MCF 10A (cell line): ENCODE measurements at regions not wholly inside any gene's neighbourhood (a gene's known extent, or its start where the extent isn't known, plus 50 kb on each side); places are given as distances from the start of the nearest gene placed in this dataset.

Source experiments
- BruUV-seq: library from RNA; stranded (reverse); fragments of 400-500 nt; replicated peaks from 2 replicates; lab custom pipeline; 2021; lab: Mats Ljungman, UMichigan
- CTCF ChIA-PET: fragments of 300-600 bp; sonication (Branson Sonifier 250); formaldehyde crosslinking; extraction: SDS; loops from one replicate; lab custom pipeline; 2021; ENCODE audit warnings: antibody characterized with exemption, inconsistent platforms; lab: Yijun Ruan, JAX
- POLR2A ChIA-PET: fragments of 300-600, 350-650 bp; sonication (Branson Sonifier 250); formaldehyde crosslinking; extraction: SDS; loops from one replicate; lab custom pipeline; 2020; ENCODE audit warnings: antibody characterized with exemption, inconsistent platforms; lab: Yijun Ruan, JAX
- DNase-seq: peaks from one replicate; pipeline ENCODE4 v3.0.0-alpha.2; 2018; ENCODE audit not compliant: unreplicated experiment
- H3K27ac Mint-ChIP-seq: one replicate; pipeline ENCODE4 v1.8.0; 2022; ENCODE audit warnings: mild to moderate bottlenecking, low read depth, mixed read lengths; ENCODE audit not compliant: unreplicated experiment
- H3K27me3 Mint-ChIP-seq: one replicate; pipeline ENCODE4 v1.8.0; 2022; ENCODE audit warnings: mixed read lengths; ENCODE audit not compliant: insufficient read depth, unreplicated experiment
- H3K36me3 Mint-ChIP-seq: one replicate; pipeline ENCODE4 v1.8.0; 2022; ENCODE audit warnings: mild to moderate bottlenecking, moderate library complexity, mixed read lengths; ENCODE audit not compliant: insufficient read depth, unreplicated experiment
- H3K4me1 Mint-ChIP-seq: one replicate; pipeline ENCODE4 v1.8.0; 2022; ENCODE audit warnings: mixed read lengths; ENCODE audit not compliant: insufficient read depth, unreplicated experiment
- H3K4me3 Mint-ChIP-seq: one replicate; pipeline ENCODE4 v1.8.0; 2022; ENCODE audit warnings: mild to moderate bottlenecking, moderate library complexity, mixed read lengths; ENCODE audit not compliant: unreplicated experiment
- H3K9me3 Mint-ChIP-seq: one replicate; pipeline ENCODE4 v1.8.0; 2022; ENCODE audit warnings: mixed read lengths; ENCODE audit not compliant: unreplicated experiment
- CTCF ChIP-seq: fragments of 200-600 bp; IDR thresholded peaks from one replicate; pipeline ENCODE4 v1.8.0; 2022; ENCODE audit warnings: antibody characterized with exemption, mild to moderate bottlenecking; ENCODE audit not compliant: unreplicated experiment
- intact Hi-C: fragments of 100-400 bp; cut with micrococcal nuclease; formaldehyde crosslinking; loops from 2 replicates; pipeline ENCODE4 v1.14.1; 2022

GRCh38 chr2:217740178-217740577 lies 262.6 kb downstream of the TNS1 start:
- ChIA-PET CTCF (interaction anchor here (0.6 to 1.0 kb wide), 2 partner anchors 29 to 147 kb away, joined by 3 read pairs; no protein-coding TSS in a partner anchor), POLR2A (interaction anchor here (0.7 to 1.0 kb wide), 3 partner anchors 22 to 243 kb away, joined by 3 to 5 read pairs (median 3); no protein-coding TSS in a partner anchor)
- Mint-ChIP-seq H3K9me3 (no peaks in the 10 kb centered on the region), H3K27me3 (peaks cover 16% of the 10 kb centered on the region), H3K4me3 (no peak overlapping the region), H3K36me3 (no peaks in the 10 kb centered on the region), H3K4me1 (no peaks in the 10 kb centered on the region), H3K27ac (no peak overlapping the region)
- TF ChIP-seq CTCF, result no peak
- intact Hi-C loops, result no loop called here
- BruUV-seq, result no TSS peak
- DNase-seq, result no peak

DNA sequence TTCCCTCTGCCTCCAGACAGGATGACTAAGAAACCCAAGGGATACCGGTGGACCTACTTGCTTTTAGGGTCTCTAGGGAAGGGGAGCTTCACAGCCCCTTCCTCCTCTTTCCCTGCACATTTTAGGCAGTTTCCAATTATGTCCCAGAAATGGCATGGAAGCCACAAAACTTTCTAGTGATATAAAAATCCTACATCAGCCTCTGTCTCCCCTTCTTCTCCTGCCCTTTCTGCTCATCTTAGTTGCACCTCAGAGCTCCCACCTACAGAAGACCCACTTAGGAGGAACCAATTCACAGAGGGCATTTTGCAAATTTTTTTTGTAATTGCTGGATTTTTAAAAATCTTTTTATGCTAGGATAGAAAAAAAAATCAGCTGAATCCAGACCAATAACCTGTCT lies 263.1 kb downstream of the TNS1 start:
- peaks cover 16% of the 10 kb centered on the region for H3K27me3 Mint-ChIP-seq
- TF ChIP-seq CTCF, result no peak
- H3K27ac Mint-ChIP-seq, result no peak overlapping the region
- CTCF ChIA-PET, result interaction anchor here (1.0 kb wide), 1 partner anchor 147 kb away, joined by 3 read pairs; no protein-coding TSS in a partner anchor
- intact Hi-C loops, result no loop called here
- no peaks in the 10 kb centered on the region for H3K36me3 Mint-ChIP-seq
- BruUV-seq, result no TSS peak
- H3K9me3 Mint-ChIP-seq, result no peaks in the 10 kb centered on the region
- no peak for DNase-seq
- POLR2A ChIA-PET, result interaction anchor here (0.7 to 1.0 kb wide), 2 partner anchors 73 to 243 kb away, joined by 3 to 5 read pairs; no protein-coding TSS in a partner anchor
- no peak overlapping the region for H3K4me3 Mint-ChIP-seq
- H3K4me1 Mint-ChIP-seq, result no peaks in the 10 kb centered on the region

DNA sequence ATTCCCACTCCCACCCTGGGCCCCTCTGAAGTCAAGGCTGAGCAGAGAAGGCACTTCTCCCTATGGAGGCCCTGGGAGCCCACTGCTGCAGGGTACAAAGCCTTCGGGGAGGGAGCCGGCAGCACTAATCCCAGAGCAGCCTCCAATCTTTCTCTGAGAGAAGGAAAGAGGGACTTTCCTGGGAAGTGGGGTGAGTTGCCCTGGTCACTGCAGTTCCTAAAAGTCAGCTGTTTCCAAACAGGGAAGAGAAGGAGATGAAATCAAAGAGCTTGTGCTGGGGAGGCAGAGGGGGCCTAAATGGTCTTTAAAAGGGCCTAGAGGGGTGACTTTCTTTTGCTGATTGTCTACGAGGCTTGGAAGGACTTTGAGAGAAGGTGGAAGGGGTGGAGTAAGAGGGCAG lies 264.7 kb downstream of the TNS1 start:
- TF ChIP-seq CTCF, result no peak
- CTCF ChIA-PET, result no interaction called here

DNA sequence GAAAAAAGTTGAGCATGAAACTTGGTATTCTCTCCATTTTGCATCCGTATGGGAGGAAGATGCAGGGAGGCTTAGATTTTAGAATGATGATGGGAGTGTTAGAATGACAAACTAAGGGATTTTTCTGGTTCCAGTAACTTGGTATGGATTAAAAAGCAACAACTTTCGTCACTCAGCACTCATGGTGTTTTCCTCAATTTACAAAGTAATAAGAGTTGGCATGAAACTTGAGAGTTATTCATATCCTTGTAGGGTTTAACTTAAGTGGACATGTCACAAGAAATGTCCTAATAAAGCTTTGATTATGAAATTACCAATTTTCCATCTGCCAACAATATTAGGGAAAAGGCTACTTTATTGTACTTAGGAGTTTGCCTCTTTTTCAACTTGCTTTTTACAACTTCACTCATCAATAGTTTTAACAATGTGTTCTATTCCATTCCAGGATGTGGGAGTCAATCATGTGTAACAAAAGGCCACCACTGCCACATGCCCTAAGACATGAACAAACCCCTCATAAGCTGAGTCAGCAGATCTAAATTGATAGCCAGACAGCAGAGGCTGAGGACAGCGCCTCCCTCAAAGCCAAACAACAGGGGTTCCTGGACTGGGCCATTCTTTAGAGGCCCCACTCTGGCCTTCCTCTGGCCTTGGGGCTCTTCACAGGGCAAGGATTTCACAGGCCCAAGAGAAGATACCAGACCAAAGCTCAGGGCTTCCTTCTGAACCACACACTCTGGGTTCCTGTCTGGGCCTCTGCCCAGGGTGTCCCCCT lies 265.8 kb downstream of the TNS1 start:
- ChIA-PET CTCF (interaction anchor here (0.7 kb wide), 1 partner anchor 17 kb away, joined by 4 read pairs; no protein-coding TSS in a partner anchor), POLR2A (no interaction called here)
- Mint-ChIP-seq H3K27ac (no peak overlapping the region), H3K36me3 (no peaks in the 10 kb centered on the region), H3K27me3 (peaks cover 33% of the 10 kb centered on the region), H3K4me3 (no peak overlapping the region), H3K9me3 (no peaks in the 10 kb centered on the region), H3K4me1 (no peaks in the 10 kb centered on the region)
- BruUV-seq, result no TSS peak
- TF ChIP-seq CTCF, result no peak
- DNase-seq, result no peak
- intact Hi-C loops, result no loop called here

More for the DNA sequence above, 264.7 kb downstream of the TNS1 start:
- Mint-ChIP-seq H3K36me3 (no peaks in the 10 kb centered on the region), H3K4me3 (no peak overlapping the region), H3K4me1 (no peaks in the 10 kb centered on the region), H3K27me3 (peaks cover 28% of the 10 kb centered on the region), H3K9me3 (no peaks in the 10 kb centered on the region), H3K27ac (no peak overlapping the region)
- no TSS peak for BruUV-seq
- POLR2A ChIA-PET, result no interaction called here
- no peak for DNase-seq
- intact Hi-C loops, result no loop called here
